ENCODE measurements at regions not wholly inside any gene's neighbourhood (a gene's known extent, or its start where the extent isn't known, plus 50 kb on each side); places are given as distances from the start of the nearest gene placed in this dataset.
"Not testable (repeated sequence)": the region's sequence is repeated elsewhere in the genome, so short reads cannot be mapped to it uniquely, and the experiment has no call there.

DNA sequence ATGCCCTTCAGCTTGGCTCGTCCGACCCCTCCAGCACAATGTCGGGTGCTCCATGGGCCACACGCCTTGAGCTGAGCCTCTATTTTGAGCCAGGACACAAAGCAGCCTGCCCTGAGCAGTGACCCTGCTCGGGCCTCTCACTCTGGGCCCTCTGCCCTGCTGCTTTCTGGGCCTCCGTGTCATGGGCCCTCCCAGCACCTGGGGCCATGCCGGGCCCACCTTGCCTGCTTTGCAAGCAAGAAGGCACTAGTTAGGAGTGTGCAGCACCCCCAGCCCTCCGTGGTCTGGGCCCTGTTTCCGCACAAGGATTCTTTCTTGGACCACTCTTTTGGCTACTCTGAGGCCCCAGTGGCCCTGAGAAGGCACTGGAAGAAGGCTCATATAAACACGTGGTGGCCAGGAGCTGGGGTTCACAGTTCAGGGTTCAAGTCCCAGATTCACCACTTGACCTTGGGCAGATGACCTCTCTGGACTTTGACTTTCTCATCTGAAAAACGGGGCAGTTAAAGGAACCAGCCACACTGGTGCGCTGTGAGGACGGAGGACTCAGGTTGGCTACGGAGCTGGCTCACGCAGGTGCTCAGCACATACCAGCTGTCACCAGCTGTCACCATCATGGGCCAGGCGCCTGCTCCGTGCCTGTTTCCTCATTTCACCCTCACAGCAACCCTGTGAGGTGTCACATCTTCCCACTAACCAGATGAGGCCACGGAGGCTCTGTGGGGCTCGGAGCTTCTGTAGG, 166.0 kb upstream of the GSE1 start:
- DNase-seq = no peak

DNA sequence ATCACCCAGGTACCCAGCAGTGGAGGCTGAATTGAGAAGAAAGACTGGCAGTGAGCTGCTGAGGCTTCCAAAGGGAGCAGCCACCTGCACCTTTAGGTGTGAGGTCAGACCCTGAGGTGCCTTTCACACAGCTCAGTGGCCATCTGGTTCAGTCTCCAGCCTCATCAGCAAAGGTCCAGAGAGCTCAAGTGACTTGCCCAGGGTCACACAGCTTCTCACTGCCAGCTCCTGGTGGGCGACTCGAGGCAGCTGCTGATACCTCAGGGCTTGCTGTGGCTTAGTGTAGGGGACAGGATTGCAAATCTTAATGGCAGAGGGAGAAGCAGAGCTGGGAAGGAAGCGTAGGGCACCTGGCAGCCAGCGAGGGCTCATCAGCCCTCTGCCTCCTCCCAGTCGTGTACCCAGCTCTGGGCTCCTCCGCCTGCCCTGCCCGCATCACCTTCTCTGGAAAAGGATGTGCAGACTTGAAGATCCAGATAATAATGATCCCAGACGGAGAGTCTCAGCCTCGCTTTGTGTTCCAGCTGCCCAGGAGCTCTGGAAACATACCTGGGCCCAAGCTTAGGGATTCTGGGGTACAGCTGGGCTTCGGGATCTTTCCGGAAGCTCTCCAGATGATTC, 165.3 kb upstream of the GSE1 start:
- DNase-seq = no peak

GRCh38 chr16:85448557-85449190, 164.4 kb upstream of the GSE1 start:
- DNase-seq = no peak

GRCh38 chr16:85449191-85449884, 163.8 kb upstream of the GSE1 start:
- DNase-seq = no peak

DNA sequence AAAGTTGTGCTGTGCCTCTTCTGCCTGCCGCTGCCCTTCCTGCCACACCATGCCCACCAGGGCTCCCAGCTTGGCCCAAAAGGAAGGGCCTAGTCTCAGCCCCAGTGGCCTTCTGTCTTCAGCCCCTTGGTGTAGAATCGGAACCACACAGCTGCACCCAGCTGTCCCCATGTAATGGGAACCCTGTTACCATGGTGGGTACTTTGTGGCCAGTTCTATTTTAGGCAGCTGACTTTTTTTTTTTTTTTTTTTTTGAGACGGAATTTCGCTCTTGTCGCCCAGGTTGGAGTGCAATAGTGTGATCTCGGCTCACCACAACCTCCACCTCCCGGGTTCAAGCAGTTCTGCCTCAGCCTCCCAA, 163.3 kb upstream of the GSE1 start:
- no peak for DNase-seq

GRCh38 chr16:85451142-85451541, 162.0 kb upstream of the GSE1 start:
- DNase-seq = not testable (repeated sequence)

- DNase-seq = no peak
These were observed 161.3 kb upstream of the GSE1 start for GRCh38 chr16:85451641-85452363.

DNA sequence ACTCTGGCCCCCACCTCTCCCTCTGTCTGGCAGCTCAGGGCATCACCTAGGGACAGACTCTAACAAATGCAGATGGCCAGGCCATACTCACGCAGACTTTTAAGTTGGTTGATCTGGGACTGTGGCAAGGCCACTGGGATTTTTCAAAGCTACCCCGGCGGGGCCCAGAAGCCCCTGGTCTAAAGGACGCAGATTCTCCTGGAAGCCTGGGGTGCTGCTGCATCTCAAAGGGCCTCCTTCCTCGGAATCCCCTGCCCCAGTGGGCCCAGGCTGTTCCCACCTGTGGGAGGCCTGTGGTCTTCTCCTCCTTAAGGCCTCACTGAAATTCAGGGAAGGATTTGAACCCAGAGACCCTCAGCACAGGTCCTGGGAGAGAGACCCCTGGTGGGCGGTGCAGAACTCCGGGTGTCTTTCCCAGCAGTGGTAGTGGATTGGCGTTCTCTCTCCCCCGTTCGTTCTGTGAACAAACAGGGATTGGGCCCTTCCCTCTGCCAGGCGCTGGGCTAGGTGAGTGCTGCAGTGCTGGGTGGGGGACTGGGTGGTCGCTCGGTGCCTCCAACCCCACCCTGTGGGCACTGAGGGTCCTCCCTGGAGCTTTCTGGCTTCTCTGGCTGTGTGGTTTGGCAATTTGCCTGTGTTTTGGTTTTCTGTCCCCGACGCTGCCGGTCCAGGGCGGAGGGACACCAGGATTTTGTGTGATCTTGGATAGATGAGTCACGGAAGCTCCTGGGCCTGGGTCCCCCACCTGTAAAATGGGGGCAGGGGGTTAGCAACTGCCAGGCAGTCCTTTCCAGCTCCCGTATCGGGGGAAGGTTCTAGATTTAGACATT, 160.5 kb upstream of the GSE1 start:
- no peak for DNase-seq

- DNase-seq = no peak
These were observed 159.9 kb upstream of the GSE1 start for GRCh38 chr16:85453194-85453678.

GRCh38 chr16:85453703-85454102, 159.4 kb upstream of the GSE1 start:
- DNase-seq = no peak

GRCh38 chr16:85454171-85454872, 158.8 kb upstream of the GSE1 start:
- no peak for DNase-seq

DNA sequence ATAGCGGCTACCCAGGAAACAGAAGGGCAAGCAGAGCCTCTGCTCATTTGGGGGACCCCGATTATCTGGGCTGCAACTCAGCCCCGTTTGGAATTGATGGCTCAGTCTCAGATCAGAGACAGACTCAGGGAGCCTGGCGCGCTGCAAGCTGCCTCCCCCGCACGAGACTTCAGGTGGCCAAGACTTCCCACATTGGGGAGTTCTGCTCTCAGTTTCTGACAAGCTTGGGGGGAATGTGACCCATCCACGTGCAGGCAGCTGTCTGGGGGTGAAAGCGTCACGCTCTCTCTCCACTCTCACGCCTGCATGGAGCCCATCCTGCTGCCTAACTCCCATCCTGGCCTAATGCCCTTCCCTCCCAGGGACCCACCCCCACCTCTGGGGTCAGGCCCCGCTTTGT, 157.6 kb upstream of the GSE1 start:
- DNase-seq = no peak

- DNase-seq = no peak
These were observed 155.8 kb upstream of the GSE1 start for GRCh38 chr16:85457366-85457765.

DNA sequence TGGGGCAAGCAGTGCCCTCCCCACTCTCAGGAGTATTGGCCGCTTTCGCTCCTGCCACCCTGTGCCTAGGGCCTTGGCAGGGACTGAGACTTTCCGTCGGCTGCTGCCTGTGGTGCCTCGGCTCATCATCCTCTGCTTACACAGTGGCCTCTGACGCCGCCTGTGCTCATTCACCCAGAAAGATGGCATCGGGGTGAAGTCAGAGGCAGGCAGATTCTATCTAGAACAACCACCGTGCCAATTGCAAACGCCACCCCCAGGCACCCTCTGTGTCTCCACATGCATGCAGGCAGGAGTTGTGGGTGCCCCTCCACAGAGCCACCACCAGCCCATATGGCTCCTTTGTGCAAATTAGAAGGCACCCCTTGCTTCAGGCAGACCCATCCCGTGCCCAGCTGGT, 154.2 kb upstream of the GSE1 start:
- no peak for DNase-seq

GRCh38 chr16:85459529-85460251, 153.4 kb upstream of the GSE1 start:
- no peak for DNase-seq

- no peak for DNase-seq
These were observed 152.7 kb upstream of the GSE1 start for GRCh38 chr16:85460252-85461021.

DNA sequence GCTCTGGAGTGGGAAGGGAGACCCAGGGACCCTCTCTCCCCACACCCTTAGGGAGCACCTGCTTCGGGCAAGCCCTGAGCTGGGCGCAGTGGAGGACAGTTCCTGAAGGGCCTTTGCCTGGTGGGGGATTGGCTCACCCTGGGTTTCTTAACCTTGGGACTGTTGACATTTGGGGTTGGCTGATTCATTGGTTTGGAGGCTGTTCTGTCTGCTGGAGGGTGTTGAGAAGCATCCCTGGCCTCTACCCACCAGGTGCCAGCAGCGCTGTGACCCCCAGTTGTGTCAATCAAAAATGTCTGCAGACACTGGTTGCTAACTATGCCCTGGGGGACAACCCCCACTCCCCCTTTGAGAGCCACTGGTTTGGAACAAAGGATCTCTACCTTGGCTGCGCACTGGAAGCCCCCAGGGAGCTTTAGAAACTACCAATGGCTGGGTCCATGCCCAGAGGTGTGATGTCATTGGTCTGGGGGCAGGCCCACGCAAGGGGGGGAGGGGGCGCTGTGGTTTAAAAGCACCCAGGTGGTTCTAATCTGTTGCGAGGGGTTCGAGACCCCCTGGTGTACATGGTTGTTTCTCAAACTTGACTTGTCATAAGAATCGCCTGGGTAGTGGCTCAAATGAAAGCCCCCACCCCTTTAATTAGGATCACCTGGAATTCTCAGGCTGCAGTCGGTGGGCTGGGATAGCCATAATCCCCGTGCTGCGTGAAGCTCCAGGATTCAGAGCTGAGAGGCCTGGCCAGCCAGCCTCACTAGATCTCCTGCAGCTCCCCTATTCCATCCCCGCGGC, 151.9 kb upstream of the GSE1 start:
- no peak for DNase-seq

All from hindlimb muscle (tissue), 1 donor.